ENCODE measurements at regions not wholly inside any gene's neighbourhood (a gene's known extent, or its start where the extent isn't known, plus 50 kb on each side); places are given as distances from the start of the nearest gene placed in this dataset.

DNA sequence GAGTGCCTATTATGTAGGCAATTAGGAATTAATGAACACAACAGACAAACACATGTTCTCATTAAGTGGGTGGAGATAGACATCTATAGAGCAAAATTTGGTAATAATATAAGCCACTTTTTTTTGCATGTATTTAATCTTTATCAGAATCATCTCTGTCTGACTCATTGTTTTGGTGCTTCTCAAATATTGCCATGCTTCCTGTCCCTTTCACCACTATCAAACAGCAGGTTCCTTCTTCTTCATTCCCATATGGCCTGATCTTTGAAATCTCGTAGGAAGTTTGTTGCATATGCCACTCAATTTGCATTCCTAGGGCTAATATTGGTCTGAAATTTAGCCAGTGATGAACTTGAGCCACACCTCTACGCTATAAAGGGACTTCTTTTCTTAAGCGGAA lies 128.9 kb upstream of the SPEF2 start:
- no peak overlapping the region for H3K4me3 ChIP-seq (ENCODE audit: low read depth, low read length)
- TF ChIP-seq, protein P1, sequence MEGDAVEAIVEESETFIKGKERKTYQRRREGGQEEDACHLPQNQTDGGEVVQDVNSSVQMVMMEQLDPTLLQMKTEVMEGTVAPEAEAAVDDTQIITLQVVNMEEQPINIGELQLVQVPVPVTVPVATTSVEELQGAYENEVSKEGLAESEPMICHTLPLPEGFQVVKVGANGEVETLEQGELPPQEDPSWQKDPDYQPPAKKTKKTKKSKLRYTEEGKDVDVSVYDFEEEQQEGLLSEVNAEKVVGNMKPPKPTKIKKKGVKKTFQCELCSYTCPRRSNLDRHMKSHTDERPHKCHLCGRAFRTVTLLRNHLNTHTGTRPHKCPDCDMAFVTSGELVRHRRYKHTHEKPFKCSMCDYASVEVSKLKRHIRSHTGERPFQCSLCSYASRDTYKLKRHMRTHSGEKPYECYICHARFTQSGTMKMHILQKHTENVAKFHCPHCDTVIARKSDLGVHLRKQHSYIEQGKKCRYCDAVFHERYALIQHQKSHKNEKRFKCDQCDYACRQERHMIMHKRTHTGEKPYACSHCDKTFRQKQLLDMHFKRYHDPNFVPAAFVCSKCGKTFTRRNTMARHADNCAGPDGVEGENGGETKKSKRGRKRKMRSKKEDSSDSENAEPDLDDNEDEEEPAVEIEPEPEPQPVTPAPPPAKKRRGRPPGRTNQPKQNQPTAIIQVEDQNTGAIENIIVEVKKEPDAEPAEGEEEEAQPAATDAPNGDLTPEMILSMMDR (IDR thresholded peaks at IDR 0.05; ENCODE audit: control insufficient read depth, extremely low read depth, insufficient read depth), result no peak
- DNase-seq (ENCODE audit: low read depth), result no peak

DNA sequence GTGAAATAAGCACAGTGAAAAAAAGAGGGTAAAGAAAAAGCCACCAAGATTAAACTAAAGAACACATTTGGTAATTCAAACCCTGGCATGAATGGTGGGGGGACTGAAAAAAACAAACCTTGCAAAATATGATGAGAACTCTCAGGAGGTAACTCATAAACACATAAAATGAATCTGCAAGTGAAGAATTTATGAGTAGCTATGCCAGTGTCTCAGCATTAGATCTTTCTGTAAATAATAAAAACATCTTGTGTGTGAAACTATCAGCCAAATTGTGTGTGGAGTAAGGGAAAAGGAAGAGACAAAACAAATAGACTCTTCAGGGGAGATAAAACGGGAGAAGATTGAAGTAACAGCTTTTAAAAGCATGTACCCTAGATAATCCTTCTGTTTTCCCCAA lies 129.6 kb upstream of the SPEF2 start:
- TF ChIP-seq, protein P1 (IDR thresholded peaks at IDR 0.05; ENCODE audit: control insufficient read depth, extremely low read depth, insufficient read depth), result no peak
- no peak overlapping the region for H3K4me3 ChIP-seq (ENCODE audit: low read depth, low read length)
- DNase-seq (ENCODE audit: low read depth), result no peak

DNA sequence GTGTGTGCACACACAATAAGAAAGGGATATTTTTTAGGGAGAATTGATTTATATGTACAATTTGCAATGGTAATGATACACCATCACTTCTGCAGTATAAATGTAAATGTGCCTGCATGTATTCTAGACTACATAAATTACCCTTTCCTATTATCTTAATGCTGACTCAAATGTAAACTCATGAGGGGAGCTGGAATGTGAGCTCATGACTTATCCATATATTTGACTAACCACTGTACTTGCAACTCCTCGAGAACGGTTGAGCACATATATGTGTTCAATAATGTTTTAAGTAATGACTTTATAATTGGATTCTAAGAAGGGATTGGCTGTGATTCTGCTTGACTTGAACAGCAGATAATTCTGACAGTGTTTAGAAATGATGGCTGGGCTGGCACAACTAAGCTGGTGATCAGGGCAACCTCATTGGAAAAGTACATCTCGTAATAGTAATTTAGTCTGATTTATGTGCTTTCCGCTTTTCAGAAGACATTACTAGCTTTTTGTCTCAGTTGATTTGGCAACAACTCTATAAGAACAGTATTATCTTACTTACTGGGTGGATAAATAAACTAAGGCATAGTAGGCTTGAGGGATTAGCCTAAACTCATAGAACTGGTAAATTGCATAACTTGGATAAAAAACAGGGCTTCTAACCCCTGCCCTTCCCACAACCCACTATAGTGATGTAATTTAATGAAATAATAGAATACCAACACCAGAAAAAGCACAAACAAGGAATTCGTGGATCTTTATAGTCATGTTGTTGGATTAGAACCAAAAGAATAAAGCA lies 130.2 kb upstream of the SPEF2 start:
- no peak for DNase-seq (ENCODE audit: low read depth)
- H3K4me3 ChIP-seq (ENCODE audit: low read depth, low read length), result no peak overlapping the region
- TF ChIP-seq, protein P1 (IDR thresholded peaks at IDR 0.05; ENCODE audit: control insufficient read depth, extremely low read depth, insufficient read depth), result no peak

DNA sequence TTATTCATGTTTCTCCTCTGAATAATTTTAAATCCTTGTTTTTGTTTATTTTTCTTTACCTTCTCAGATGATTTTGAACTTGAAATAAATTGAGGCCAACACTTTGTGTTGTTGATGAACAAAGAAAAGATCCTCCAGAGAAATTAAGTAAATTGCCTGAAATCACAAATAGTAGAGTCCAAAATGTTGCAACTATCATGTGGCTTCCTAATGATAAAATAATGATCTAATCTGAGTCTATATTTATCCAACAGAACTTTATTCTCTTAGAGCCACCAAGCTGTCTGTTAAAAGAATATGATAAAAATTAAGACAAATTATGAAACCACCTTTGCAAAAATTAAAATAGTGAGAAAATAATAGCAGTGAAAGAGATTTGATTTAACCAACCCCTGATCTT lies 132.2 kb upstream of the SPEF2 start:
- DNase-seq (ENCODE audit: low read depth), result no peak
- TF ChIP-seq, protein P1 (IDR thresholded peaks at IDR 0.05; ENCODE audit: control insufficient read depth, extremely low read depth, insufficient read depth), result no peak
- no peak overlapping the region for H3K4me3 ChIP-seq (ENCODE audit: low read depth, low read length)

DNA sequence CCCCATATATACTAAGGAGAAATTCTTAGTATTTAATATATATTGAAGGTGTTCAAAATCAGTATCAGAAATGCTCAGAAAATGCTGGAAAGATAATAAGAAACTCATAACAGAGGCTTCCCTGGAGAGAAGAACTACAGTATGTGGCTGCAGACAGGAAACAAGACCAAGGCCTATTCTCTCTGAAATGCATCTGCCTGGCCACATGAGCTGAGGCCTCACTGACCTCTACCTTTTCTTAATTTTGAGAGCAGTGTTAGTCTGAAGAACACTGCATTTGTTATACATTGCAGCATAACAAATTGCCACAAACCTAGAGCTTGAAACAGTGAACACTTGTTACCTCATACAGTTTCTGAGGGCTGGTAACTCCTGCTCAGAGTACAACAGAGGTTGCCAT lies 133.4 kb upstream of the SPEF2 start:
- DNase-seq (ENCODE audit: low read depth), result no peak
- TF ChIP-seq, protein P1 (IDR thresholded peaks at IDR 0.05; ENCODE audit: control insufficient read depth, extremely low read depth, insufficient read depth), result no peak
- H3K4me3 ChIP-seq (ENCODE audit: low read depth, low read length), result no peak overlapping the region

DNA sequence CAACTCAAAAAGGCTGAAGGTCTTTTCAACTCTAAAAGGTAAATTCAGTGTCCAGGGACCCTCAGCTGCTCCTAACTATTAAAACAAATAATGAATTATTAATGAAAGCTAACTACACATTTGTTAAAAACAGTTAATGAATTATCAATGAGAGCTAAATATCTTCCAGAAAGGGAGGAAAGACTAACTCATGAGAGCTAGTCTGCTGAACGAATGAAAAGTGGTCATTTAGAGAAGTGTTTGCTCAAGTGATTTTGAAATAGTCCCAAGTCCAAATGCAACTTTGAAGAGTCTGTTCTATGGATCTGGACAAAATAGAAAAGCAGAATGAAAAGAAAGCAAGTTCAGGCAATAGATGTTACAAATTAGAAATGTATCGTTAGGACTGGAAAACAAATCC lies 133.9 kb upstream of the SPEF2 start:
- H3K4me3 ChIP-seq (ENCODE audit: low read depth, low read length), result no peak overlapping the region
- no peak for DNase-seq (ENCODE audit: low read depth)
- TF ChIP-seq, protein P1 (IDR thresholded peaks at IDR 0.05; ENCODE audit: control insufficient read depth, extremely low read depth, insufficient read depth), result no peak

DNA sequence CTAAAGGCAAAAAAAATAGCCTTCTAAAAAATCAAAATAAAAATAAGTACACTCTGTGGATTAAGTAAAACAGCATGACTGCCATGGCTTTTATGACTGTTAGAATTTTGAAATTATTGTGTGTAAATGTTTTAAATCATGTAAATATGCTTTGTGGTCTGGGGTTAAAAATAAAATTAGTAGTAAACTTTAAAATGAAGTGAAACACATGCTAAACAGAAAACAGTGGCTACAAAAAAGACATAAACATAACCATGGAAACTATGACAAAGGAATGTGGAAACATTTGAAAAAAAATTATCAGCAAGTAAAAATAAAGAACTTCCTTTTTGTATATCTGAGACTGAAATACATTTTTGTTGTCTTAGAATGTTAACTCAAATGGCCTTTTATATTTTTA lies 134.5 kb upstream of the SPEF2 start:
- TF ChIP-seq, protein P1 (IDR thresholded peaks at IDR 0.05; ENCODE audit: control insufficient read depth, extremely low read depth, insufficient read depth), result no peak
- H3K4me3 ChIP-seq (ENCODE audit: low read depth, low read length), result no peak overlapping the region
- DNase-seq (ENCODE audit: low read depth), result no peak
